ENCODE measurements at regions not wholly inside any gene's neighbourhood (a gene's known extent, or its start where the extent isn't known, plus 50 kb on each side); places are given as distances from the start of the nearest gene placed in this dataset.

DNA sequence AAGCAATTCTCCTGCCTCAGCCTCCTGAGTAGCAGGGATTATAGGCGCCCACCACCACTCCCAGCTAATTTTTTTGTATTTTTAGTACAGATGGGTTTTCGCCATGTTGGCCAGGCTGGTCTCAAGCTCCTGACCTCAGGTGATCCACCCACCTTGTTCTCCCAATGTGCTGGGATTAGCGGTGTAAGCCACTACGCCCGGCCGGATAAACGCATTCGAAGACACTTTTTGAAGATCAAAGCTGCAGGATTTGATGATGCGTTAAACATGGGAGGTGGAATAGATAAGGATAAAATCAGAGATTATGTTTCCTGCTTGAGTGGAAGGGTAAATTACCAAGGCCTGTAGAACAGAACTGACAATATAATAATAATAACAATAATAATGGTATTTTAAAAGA, 389.4 kb upstream of the POU3F1 start:
- no peak for TF ChIP-seq POLR2A (IDR thresholded peaks at IDR 0.05)
- TF ChIP-seq, protein P1, sequence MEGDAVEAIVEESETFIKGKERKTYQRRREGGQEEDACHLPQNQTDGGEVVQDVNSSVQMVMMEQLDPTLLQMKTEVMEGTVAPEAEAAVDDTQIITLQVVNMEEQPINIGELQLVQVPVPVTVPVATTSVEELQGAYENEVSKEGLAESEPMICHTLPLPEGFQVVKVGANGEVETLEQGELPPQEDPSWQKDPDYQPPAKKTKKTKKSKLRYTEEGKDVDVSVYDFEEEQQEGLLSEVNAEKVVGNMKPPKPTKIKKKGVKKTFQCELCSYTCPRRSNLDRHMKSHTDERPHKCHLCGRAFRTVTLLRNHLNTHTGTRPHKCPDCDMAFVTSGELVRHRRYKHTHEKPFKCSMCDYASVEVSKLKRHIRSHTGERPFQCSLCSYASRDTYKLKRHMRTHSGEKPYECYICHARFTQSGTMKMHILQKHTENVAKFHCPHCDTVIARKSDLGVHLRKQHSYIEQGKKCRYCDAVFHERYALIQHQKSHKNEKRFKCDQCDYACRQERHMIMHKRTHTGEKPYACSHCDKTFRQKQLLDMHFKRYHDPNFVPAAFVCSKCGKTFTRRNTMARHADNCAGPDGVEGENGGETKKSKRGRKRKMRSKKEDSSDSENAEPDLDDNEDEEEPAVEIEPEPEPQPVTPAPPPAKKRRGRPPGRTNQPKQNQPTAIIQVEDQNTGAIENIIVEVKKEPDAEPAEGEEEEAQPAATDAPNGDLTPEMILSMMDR (IDR thresholded peaks at IDR 0.05), result no peak
